ENCODE measurements at regions not wholly inside any gene's neighbourhood (a gene's known extent, or its start where the extent isn't known, plus 50 kb on each side); places are given as distances from the start of the nearest gene placed in this dataset.
"Not testable (repeated sequence)": the region's sequence is repeated elsewhere in the genome, so short reads cannot be mapped to it uniquely, and the experiment has no call there.

GRCh38 chr2:234861841-234862735, 89.7 kb upstream of the SH3BP4 start:
- no peak for DNase-seq (ENCODE audit: low spot score)

GRCh38 chr2:234859330-234859872, 92.4 kb upstream of the SH3BP4 start:
- DNase-seq (ENCODE audit: low spot score) = not testable (repeated sequence)

GRCh38 chr2:234858790-234859329, 93.0 kb upstream of the SH3BP4 start:
- no peak for DNase-seq (ENCODE audit: low spot score)

GRCh38 chr2:234858145-234858544, 93.7 kb upstream of the SH3BP4 start:
- DNase-seq (ENCODE audit: low spot score) = no peak

- DNase-seq (ENCODE audit: low spot score) = no peak
Measured at GRCh38 chr2:234853729-234854128, 98.1 kb upstream of the SH3BP4 start.

GRCh38 chr2:234852941-234853340, 98.9 kb upstream of the SH3BP4 start:
- DNase-seq (ENCODE audit: low spot score) = no peak

- no peak for DNase-seq (ENCODE audit: low spot score)
Measured at GRCh38 chr2:234852035-234852434, 99.8 kb upstream of the SH3BP4 start.

GRCh38 chr2:234851451-234851850, 100.4 kb upstream of the SH3BP4 start:
- DNase-seq (ENCODE audit: low spot score) = no peak

- DNase-seq (ENCODE audit: low spot score) = no peak
Measured at GRCh38 chr2:234850818-234851217, 101.0 kb upstream of the SH3BP4 start.

- DNase-seq (ENCODE audit: low spot score) = no peak
Measured at GRCh38 chr2:234849678-234850077, 102.1 kb upstream of the SH3BP4 start.

- DNase-seq (ENCODE audit: low spot score) = no peak
Measured at GRCh38 chr2:234848578-234848977, 103.2 kb upstream of the SH3BP4 start.

- no peak for DNase-seq (ENCODE audit: low spot score)
Measured at GRCh38 chr2:234847639-234848038, 104.2 kb upstream of the SH3BP4 start.

- no peak for DNase-seq (ENCODE audit: low spot score)
Measured at GRCh38 chr2:234847364-234847635, 104.5 kb upstream of the SH3BP4 start.

- no peak for DNase-seq (ENCODE audit: low spot score)
Measured at GRCh38 chr2:234846599-234847363, 105.0 kb upstream of the SH3BP4 start.

- DNase-seq (ENCODE audit: low spot score) = no peak
Measured at GRCh38 chr2:234845602-234846590, 105.9 kb upstream of the SH3BP4 start.

- no peak for DNase-seq (ENCODE audit: low spot score)
Measured at GRCh38 chr2:234843411-234843810, 108.4 kb upstream of the SH3BP4 start.

- no peak for DNase-seq (ENCODE audit: low spot score)
Measured at GRCh38 chr2:234842753-234843152, 109.1 kb upstream of the SH3BP4 start.

GRCh38 chr2:234841321-234842015, 110.3 kb upstream of the SH3BP4 start:
- DNase-seq (ENCODE audit: low spot score) = no peak

GRCh38 chr2:234840336-234840735, 111.5 kb upstream of the SH3BP4 start:
- DNase-seq (ENCODE audit: low spot score) = no peak

GRCh38 chr2:234839285-234839684, 112.5 kb upstream of the SH3BP4 start:
- no peak for DNase-seq (ENCODE audit: low spot score)

GRCh38 chr2:234836271-234836670, 115.5 kb upstream of the SH3BP4 start:
- no peak for DNase-seq (ENCODE audit: low spot score)

Data from NAMALWA (cell line).